OCI-LY3 (cell line): ENCODE measurements at regions not wholly inside any gene's neighbourhood (a gene's known extent, or its start where the extent isn't known, plus 50 kb on each side); places are given as distances from the start of the nearest gene placed in this dataset.
A peak's percentile ranks its signal among the peaks of the same experiment; 100 is the strongest.

Source experiments
- H2AFZ ChIP-seq: fragments of 200-600, 300-600 bp; shearing (Covaris generic); 2 replicates; pipeline ENCODE4 v1.6.0; 2014; ENCODE audit warnings: antibody characterized with exemption, low read depth, low read length
- H3K27ac ChIP-seq: fragments of 200-600, 300-600 bp; sonication (generic); 2 replicates; pipeline ENCODE4 v1.5.1; 2014; ENCODE audit warnings: mild to moderate bottlenecking, low read length, moderate library complexity, mixed read lengths
- H3K27me3 ChIP-seq: fragments of 200-600, 300-600 bp; sonication (generic); 2 replicates; pipeline ENCODE4 v1.6.1; 2014; ENCODE audit warnings: low read depth, low read length, mixed read lengths
- H3K36me3 ChIP-seq: fragments of 200-600, 300-600 bp; sonication (generic); replicated peaks from 2 replicates; pipeline ENCODE3; 2014; ENCODE audit warnings: low read depth, low read length, mixed read lengths
- H3K4me1 ChIP-seq: fragments of 300-600, 200-600 bp; sonication (generic); 2 replicates; pipeline ENCODE4 v1.6.1; 2014; ENCODE audit warnings: low read length, mixed read lengths
- H3K4me2 ChIP-seq: fragments of 200-600, 300-600 bp; sonication (generic); 2 replicates; pipeline ENCODE4 v1.6.1; 2014; ENCODE audit warnings: low read length, mixed read lengths
- H3K4me3 ChIP-seq: fragments of 300-600, 200-600 bp; sonication (generic); 2 replicates; pipeline ENCODE4 v1.5.1; 2014; ENCODE audit warnings: antibody characterized with exemption, mild to moderate bottlenecking, low read length, moderate library complexity
- H3K79me2 ChIP-seq: fragments of 300-600, 200-600 bp; shearing (Covaris generic); 2 replicates; pipeline ENCODE4 v1.6.1; 2014; ENCODE audit warnings: mild to moderate bottlenecking, low read length, mixed read lengths
- H3K9ac ChIP-seq: fragments of 300-600, 200-600 bp; shearing (Covaris generic); 2 replicates; pipeline ENCODE4 v1.6.0; 2014; ENCODE audit warnings: mild to moderate bottlenecking, low read length, moderate library complexity
- H3K9me3 ChIP-seq: fragments of 200-600, 300-600 bp; shearing (Covaris generic); 2 replicates; pipeline ENCODE4 v1.6.1; 2014; ENCODE audit warnings: low read length, mixed read lengths; ENCODE audit not compliant: insufficient read depth
- H4K20me1 ChIP-seq: fragments of 200-600, 300-600 bp; sonication (generic); 2 replicates; pipeline ENCODE4 v1.6.1; 2016; ENCODE audit warnings: low read length, mixed read lengths; ENCODE audit not compliant: insufficient read depth
- EZH2phosphoT487 ChIP-seq: fragments of 200-600 bp; shearing (Covaris generic); IDR thresholded peaks from 2 replicates; pipeline ENCODE4 v1.6.1; 2018; ENCODE audit warnings: antibody characterized with exemption, mixed run types, low read depth
- TF ChIP-seq, protein P1 (sequence below): fragments of 200-600, 300-600 bp; sonication (generic); IDR thresholded peaks from 2 replicates; pipeline ENCODE4 v1.5.1; 2014; ENCODE audit warnings: antibody characterized with exemption, low read length, low read depth

DNA sequence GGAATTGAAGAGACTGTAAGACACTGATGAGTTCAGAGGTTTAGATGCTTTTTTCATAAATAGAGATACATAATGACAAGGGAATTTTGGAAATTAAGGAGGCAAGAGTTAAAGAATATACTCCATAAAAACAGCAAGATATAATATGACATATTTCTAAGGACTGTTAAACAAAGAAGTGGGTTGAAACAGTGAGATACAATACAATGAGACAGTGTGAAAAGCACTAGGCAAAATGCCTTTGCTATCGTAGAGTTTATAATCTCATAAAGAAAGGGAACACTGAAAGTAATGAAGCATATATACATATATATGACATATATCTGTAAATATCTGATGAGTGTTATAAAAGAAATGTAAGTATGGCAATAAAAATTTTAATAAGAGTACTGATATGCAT, 1496.2 kb downstream of the TECRL start:
- Histone ChIP-seq H3K27me3 (no peaks in the 10 kb centered on the region), H3K4me2 (no peak overlapping the region), H4K20me1 (no peaks in the 10 kb centered on the region), H3K79me2 (no peaks in the 10 kb centered on the region), H3K27ac (no peak overlapping the region), H3K9me3 (no peaks in the 10 kb centered on the region), H3K4me1 (no peaks in the 10 kb centered on the region), H3K36me3 (no peaks in the 10 kb centered on the region), H3K4me3 (no peak overlapping the region), H3K9ac (no peak overlapping the region), H2AFZ (no peak overlapping the region)
- TF ChIP-seq EZH2phosphoT487 = no peak
- TF ChIP-seq, protein P1, sequence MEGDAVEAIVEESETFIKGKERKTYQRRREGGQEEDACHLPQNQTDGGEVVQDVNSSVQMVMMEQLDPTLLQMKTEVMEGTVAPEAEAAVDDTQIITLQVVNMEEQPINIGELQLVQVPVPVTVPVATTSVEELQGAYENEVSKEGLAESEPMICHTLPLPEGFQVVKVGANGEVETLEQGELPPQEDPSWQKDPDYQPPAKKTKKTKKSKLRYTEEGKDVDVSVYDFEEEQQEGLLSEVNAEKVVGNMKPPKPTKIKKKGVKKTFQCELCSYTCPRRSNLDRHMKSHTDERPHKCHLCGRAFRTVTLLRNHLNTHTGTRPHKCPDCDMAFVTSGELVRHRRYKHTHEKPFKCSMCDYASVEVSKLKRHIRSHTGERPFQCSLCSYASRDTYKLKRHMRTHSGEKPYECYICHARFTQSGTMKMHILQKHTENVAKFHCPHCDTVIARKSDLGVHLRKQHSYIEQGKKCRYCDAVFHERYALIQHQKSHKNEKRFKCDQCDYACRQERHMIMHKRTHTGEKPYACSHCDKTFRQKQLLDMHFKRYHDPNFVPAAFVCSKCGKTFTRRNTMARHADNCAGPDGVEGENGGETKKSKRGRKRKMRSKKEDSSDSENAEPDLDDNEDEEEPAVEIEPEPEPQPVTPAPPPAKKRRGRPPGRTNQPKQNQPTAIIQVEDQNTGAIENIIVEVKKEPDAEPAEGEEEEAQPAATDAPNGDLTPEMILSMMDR = no peak

GRCh38 chr4:62912531-62912930, 1496.7 kb downstream of the TECRL start:
- H3K4me2 ChIP-seq = peak overlapping the region; percentile 29
- H3K79me2 ChIP-seq = no peaks in the 10 kb centered on the region
- H3K4me1 ChIP-seq = no peaks in the 10 kb centered on the region
- 0 out of 2 replicates have a peak overlapping the region, but pooled peaks have one; percentile 36 for H2AFZ ChIP-seq
- H3K27ac ChIP-seq = no peak overlapping the region
- H3K9me3 ChIP-seq = no peaks in the 10 kb centered on the region
- no peak overlapping the region for H3K9ac ChIP-seq
- no peak overlapping the region for H3K4me3 ChIP-seq
- H3K27me3 ChIP-seq = no peaks in the 10 kb centered on the region
- TF ChIP-seq, protein P1 = no peak
- TF ChIP-seq EZH2phosphoT487 = no peak
- no peaks in the 10 kb centered on the region for H3K36me3 ChIP-seq
- H4K20me1 ChIP-seq = no peaks in the 10 kb centered on the region

- no peak for TF ChIP-seq EZH2phosphoT487
- TF ChIP-seq, protein P1 = no peak
- no peaks in the 10 kb centered on the region for H4K20me1 ChIP-seq
- H3K27me3 ChIP-seq = no peaks in the 10 kb centered on the region
- no peak overlapping the region for H3K27ac ChIP-seq
- H3K4me2 ChIP-seq = no peak overlapping the region
- H3K36me3 ChIP-seq = no peaks in the 10 kb centered on the region
- H3K4me3 ChIP-seq = no peak overlapping the region
- no peaks in the 10 kb centered on the region for H3K9me3 ChIP-seq
- H2AFZ ChIP-seq = no peak overlapping the region
- H3K79me2 ChIP-seq = no peaks in the 10 kb centered on the region
- H3K9ac ChIP-seq = no peak overlapping the region
- H3K4me1 ChIP-seq = no peaks in the 10 kb centered on the region
Measured at GRCh38 chr4:62909238-62909637, 1500.0 kb downstream of the TECRL start.

GRCh38 chr4:62901101-62901500, 1508.1 kb downstream of the TECRL start:
- no peaks in the 10 kb centered on the region for H3K9me3 ChIP-seq

More at GRCh38 chr4:62901101-62901500, 1508.1 kb downstream of the TECRL start:
- Histone ChIP-seq H3K27me3 (no peaks in the 10 kb centered on the region), H3K27ac (no peak overlapping the region), H4K20me1 (no peaks in the 10 kb centered on the region), H2AFZ (no peak overlapping the region), H3K4me3 (no peak overlapping the region), H3K9ac (no peak overlapping the region), H3K79me2 (no peaks in the 10 kb centered on the region), H3K4me2 (no peak overlapping the region), H3K4me1 (no peaks in the 10 kb centered on the region), H3K36me3 (no peaks in the 10 kb centered on the region)
- TF ChIP-seq, protein P1 = no peak
- TF ChIP-seq EZH2phosphoT487 = no peak
